Medulla oblongata (tissue), 1 donor: ENCODE measurements at regions not wholly inside any gene's neighbourhood (a gene's known extent, or its start where the extent isn't known, plus 50 kb on each side); places are given as distances from the start of the nearest gene placed in this dataset.

Experiments used
- DNase-seq: peaks from one replicate; pipeline ENCODE4 v3.0.0-alpha.2; 2015; ENCODE audit errors: extremely low spot score

DNA sequence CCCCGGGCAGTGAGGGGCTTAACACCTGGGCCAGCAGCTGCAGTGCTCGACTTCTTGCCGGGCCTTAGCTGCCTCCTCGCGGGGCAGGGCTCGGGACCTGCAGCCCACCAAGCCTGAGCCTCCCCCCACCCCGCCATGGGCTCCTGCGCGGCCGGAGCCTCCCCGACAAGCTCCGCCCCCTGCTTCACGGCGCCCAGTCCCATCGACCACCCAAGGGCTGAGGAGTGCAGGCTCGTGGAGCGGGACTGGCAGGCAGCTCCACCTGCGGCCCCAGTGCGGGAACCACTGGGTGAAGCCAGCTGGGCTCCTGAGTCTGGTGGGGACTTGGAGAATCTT lies 67.8 kb upstream of the NR5A2 start:
- no peak for DNase-seq

- no peak for DNase-seq
Observed at GRCh38 chr1:199970125-199970524, 57.4 kb upstream of the NR5A2 start.

DNA sequence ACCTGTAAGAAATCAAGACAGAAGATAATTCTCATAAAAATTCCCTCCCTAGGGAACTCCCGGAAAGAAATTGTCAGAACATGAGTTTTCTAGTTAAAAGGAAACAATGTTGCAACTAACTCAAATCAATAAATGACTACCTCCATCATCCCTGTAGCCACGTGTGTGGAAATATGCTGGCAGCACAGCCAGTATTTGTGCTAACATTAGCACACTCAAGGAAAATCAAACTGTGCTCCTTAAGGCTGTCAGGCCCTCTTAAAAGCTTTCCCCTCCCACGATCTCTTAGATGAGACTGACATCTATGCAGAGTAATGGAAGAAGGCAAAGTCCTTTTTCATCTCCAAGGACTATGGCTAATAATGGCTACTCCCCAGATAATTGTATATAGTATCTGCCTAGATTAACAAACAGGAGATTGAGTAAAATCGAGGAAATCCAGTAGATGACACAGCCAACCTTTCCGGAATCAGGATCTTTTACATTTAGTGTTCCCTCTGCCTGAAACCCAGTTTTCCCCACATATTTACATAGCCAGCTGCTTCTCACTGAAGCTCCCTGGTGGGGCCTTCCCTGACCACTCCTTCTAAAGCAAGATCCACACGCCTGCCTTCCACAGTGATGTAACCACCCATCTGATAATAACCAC lies 50.9 kb upstream of the NR5A2 start:
- DNase-seq, result no peak
